PC-3 (cell line): ENCODE measurements at regions not wholly inside any gene's neighbourhood (a gene's known extent, or its start where the extent isn't known, plus 50 kb on each side); places are given as distances from the start of the nearest gene placed in this dataset.

Source experiments
- ATAC-seq: fragments of 200-7000 bp; cut with Tn5 transposase; 2 replicates; pipeline ENCODE4 v1.9.1; 2020; ENCODE audit warnings: mild to moderate bottlenecking, moderate library complexity
- BruUV-seq: library from RNA; stranded (reverse); fragments of 400-500 nt; replicated peaks from 2 replicates; lab custom pipeline; 2021; lab: Mats Ljungman, UMichigan
- CTCF ChIA-PET: fragments of 300-600 bp; sonication (Branson Sonifier 250); formaldehyde crosslinking; loops from one replicate; lab custom pipeline; 2022; ENCODE audit warnings: antibody characterized with exemption; lab: Charles Lee
- POLR2A ChIA-PET: fragments of 300-600 bp; sonication (Branson Sonifier 250); formaldehyde crosslinking; loops from one replicate; lab custom pipeline; 2022; ENCODE audit warnings: antibody characterized with exemption; ENCODE audit not compliant: unreplicated experiment; lab: Charles Lee
- DNase-seq: peaks from one replicate; pipeline ENCODE4 v3.0.0-alpha.2; 2015
- H2AFZ ChIP-seq: fragments of 300-600 bp; sonication (generic); 2 replicates; pipeline ENCODE4 v1.6.0; 2016; ENCODE audit warnings: antibody characterized with exemption, low read length
- H3F3A ChIP-seq: fragments of 300-600 bp; sonication (generic); one replicate; pipeline ENCODE4 v1.6.0; 2017; ENCODE audit warnings: antibody characterized with exemption, low read length, control low read depth, mild to moderate bottlenecking; ENCODE audit not compliant: unreplicated experiment
- H3K27ac ChIP-seq: fragments of 300-600 bp; sonication (generic); 2 replicates; pipeline ENCODE4 v1.5.1; 2016; ENCODE audit warnings: mild to moderate bottlenecking, low read length
- H3K27me3 ChIP-seq: fragments of 300-600 bp; sonication (generic); 2 replicates; pipeline ENCODE4 v1.6.1; 2016; ENCODE audit warnings: low read length, mixed read lengths
- H3K36me3 ChIP-seq: fragments of 300-600 bp; sonication (generic); 2 replicates; pipeline ENCODE4 v1.6.1; 2016; ENCODE audit warnings: low read depth, mixed run types, low read length, mixed read lengths
- H3K4me1 ChIP-seq: fragments of 300-600 bp; sonication (generic); 2 replicates; pipeline ENCODE4 v1.5.1; 2016; ENCODE audit warnings: low read length; ENCODE audit not compliant: insufficient read depth
- H3K4me2 ChIP-seq: fragments of 300-600 bp; sonication (generic); 2 replicates; pipeline ENCODE4 v1.6.0; 2016; ENCODE audit warnings: low read length
- H3K4me3 ChIP-seq: fragments of 300-600 bp; sonication (generic); 2 replicates; pipeline ENCODE4 v1.5.1; 2016; ENCODE audit warnings: mild to moderate bottlenecking, low read length, mixed read lengths
- H3K79me2 ChIP-seq: fragments of 300-600 bp; sonication (generic); 2 replicates; pipeline ENCODE4 v1.6.1; 2017; ENCODE audit warnings: low read length, mixed read lengths
- H3K9ac ChIP-seq: fragments of 300-600 bp; sonication (generic); 2 replicates; pipeline ENCODE4 v1.6.0; 2016; ENCODE audit warnings: mild to moderate bottlenecking, low read length
- H3K9me2 ChIP-seq: fragments of 300-600 bp; sonication (generic); replicated peaks from 2 replicates; pipeline ENCODE4 v1.6.1; 2016; ENCODE audit warnings: mixed run types, low read length, mixed read lengths
- H3K9me3 ChIP-seq: fragments of 300-600 bp; sonication (generic); 2 replicates; pipeline ENCODE4 v1.6.1; 2016; ENCODE audit warnings: low read length, mixed read lengths
- H4K20me1 ChIP-seq: fragments of 300-600 bp; sonication (generic); 2 replicates; pipeline ENCODE4 v1.6.1; 2016; ENCODE audit warnings: low read length, mixed read lengths
- EZH2 ChIP-seq: fragments of 300-600 bp; sonication (generic); IDR thresholded peaks from one replicate; pipeline ENCODE4 v1.6.1; 2017; ENCODE audit warnings: antibody characterized with exemption, mild to moderate bottlenecking, low read length; ENCODE audit not compliant: unreplicated experiment
- EZH2phosphoT487 ChIP-seq: fragments of 300-600 bp; sonication (generic); IDR thresholded peaks from 2 replicates; pipeline ENCODE4 v1.6.1; 2018; ENCODE audit warnings: mild to moderate bottlenecking, antibody characterized with exemption, low read length, borderline replicate concordance
- intact Hi-C: fragments of 100-400 bp; cut with micrococcal nuclease; formaldehyde crosslinking; loops from 2 replicates; pipeline ENCODE4 v1.9.0; 2023
- TF ChIP-seq, protein P1 (sequence below): fragments of 300-600 bp; sonication (generic); conservative IDR thresholded peaks from 2 replicates; pipeline ENCODE4 v1.5.1; 2017; ENCODE audit warnings: antibody characterized with exemption, low read depth, mild to moderate bottlenecking, low read length

- Histone ChIP-seq H3K9me2 (no peaks in the 10 kb centered on the region), H2AFZ (no peak overlapping the region), H3K9me3 (no peaks in the 10 kb centered on the region), H3F3A (no peaks in the 10 kb centered on the region), H3K4me3 (no peak overlapping the region), H3K4me2 (no peak overlapping the region), H3K27ac (no peak overlapping the region), H4K20me1 (no peaks in the 10 kb centered on the region), H3K79me2 (no peaks in the 10 kb centered on the region), H3K4me1 (no peaks in the 10 kb centered on the region), H3K27me3 (peaks cover 15% of the 10 kb centered on the region), H3K36me3 (no peaks in the 10 kb centered on the region), H3K9ac (no peak overlapping the region)
- intact Hi-C loops: no loop called here
- ChIA-PET POLR2A (no interaction called here), CTCF (no interaction called here)
- no peak for ATAC-seq
- BruUV-seq: no TSS peak
- TF ChIP-seq EZH2phosphoT487 (no peak), EZH2 (no peak)
- TF ChIP-seq, protein P1, sequence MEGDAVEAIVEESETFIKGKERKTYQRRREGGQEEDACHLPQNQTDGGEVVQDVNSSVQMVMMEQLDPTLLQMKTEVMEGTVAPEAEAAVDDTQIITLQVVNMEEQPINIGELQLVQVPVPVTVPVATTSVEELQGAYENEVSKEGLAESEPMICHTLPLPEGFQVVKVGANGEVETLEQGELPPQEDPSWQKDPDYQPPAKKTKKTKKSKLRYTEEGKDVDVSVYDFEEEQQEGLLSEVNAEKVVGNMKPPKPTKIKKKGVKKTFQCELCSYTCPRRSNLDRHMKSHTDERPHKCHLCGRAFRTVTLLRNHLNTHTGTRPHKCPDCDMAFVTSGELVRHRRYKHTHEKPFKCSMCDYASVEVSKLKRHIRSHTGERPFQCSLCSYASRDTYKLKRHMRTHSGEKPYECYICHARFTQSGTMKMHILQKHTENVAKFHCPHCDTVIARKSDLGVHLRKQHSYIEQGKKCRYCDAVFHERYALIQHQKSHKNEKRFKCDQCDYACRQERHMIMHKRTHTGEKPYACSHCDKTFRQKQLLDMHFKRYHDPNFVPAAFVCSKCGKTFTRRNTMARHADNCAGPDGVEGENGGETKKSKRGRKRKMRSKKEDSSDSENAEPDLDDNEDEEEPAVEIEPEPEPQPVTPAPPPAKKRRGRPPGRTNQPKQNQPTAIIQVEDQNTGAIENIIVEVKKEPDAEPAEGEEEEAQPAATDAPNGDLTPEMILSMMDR: no peak
- DNase-seq: no peak
Observed at GRCh38 chr9:26470284-26470683, 422.3 kb downstream of the CAAP1 start.

- H3K4me3 ChIP-seq: no peak overlapping the region
- CTCF ChIA-PET: no interaction called here
- no peak overlapping the region for H3K9ac ChIP-seq
- H3K79me2 ChIP-seq: no peaks in the 10 kb centered on the region
- H3K4me1 ChIP-seq: no peaks in the 10 kb centered on the region
- ATAC-seq (no peak), DNase-seq (no peak)
- TF ChIP-seq EZH2phosphoT487 (no peak), EZH2 (no peak)
- TF ChIP-seq, protein P1: no peak
- POLR2A ChIA-PET: no interaction called here
- intact Hi-C loops: no loop called here
- no peaks in the 10 kb centered on the region for H3K36me3 ChIP-seq
- H2AFZ ChIP-seq: no peak overlapping the region
- no peaks in the 10 kb centered on the region for H3K9me3 ChIP-seq
- H3F3A ChIP-seq: no peaks in the 10 kb centered on the region
- no peak overlapping the region for H3K4me2 ChIP-seq
- H3K9me2 ChIP-seq: no peaks in the 10 kb centered on the region
- no peaks in the 10 kb centered on the region for H3K27me3 ChIP-seq
- no TSS peak for BruUV-seq
- H3K27ac ChIP-seq: no peak overlapping the region
- H4K20me1 ChIP-seq: no peaks in the 10 kb centered on the region
Observed at GRCh38 chr9:26463837-26464236, 428.8 kb downstream of the CAAP1 start.

DNA sequence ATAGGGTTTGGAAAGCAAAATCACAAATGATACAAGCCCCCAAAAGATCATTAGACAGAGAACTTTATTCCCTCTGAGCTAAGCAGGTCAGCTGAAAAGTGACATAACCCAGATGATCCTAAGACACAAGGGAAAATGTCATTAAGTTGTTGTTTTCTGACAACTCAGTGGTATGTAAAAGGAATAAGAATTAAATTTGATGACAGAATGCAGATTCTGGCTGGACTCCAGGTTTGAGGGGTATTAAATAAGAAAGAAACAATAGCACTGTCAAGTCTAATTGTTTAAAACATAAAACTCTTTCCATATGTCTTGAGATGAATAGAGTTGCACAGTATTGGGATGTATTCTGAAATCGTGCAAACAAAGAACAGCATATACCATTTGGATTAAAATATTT, 429.9 kb downstream of the CAAP1 start:
- BruUV-seq: no TSS peak

More for the DNA sequence above, 429.9 kb downstream of the CAAP1 start:
- Histone ChIP-seq H3K79me2 (no peaks in the 10 kb centered on the region), H3K27me3 (no peaks in the 10 kb centered on the region), H3K9ac (no peak overlapping the region), H2AFZ (no peak overlapping the region), H3K36me3 (no peaks in the 10 kb centered on the region), H3K27ac (no peak overlapping the region), H3K9me3 (no peaks in the 10 kb centered on the region), H3K9me2 (no peaks in the 10 kb centered on the region), H3K4me3 (no peak overlapping the region), H4K20me1 (no peaks in the 10 kb centered on the region), H3F3A (no peaks in the 10 kb centered on the region), H3K4me2 (no peak overlapping the region), H3K4me1 (no peaks in the 10 kb centered on the region)
- POLR2A ChIA-PET: no interaction called here
- TF ChIP-seq EZH2 (no peak), EZH2phosphoT487 (no peak)
- TF ChIP-seq, protein P1: no peak
- CTCF ChIA-PET: no interaction called here
- intact Hi-C loops: no loop called here
- ATAC-seq: no peak
- no peak for DNase-seq
